Mammary epithelial cell (primary cell): ENCODE measurements at regions not wholly inside any gene's neighbourhood (a gene's known extent, or its start where the extent isn't known, plus 50 kb on each side); places are given as distances from the start of the nearest gene placed in this dataset.

Source experiments
- EZH2 ChIP-seq: IDR thresholded peaks from 2 replicates; pipeline ENCODE4 v1.6.1; 2012; ENCODE audit warnings: low read length, inconsistent platforms, borderline replicate concordance
- TF ChIP-seq, protein P1 (sequence below), 2 donors: IDR thresholded peaks in 1 of 2; conservative IDR thresholded peaks in 1 of 2; 2 replicates each; pipeline ENCODE4 v1.5.1; 2011 to 2012; ENCODE audit warnings: inconsistent platforms in 2 of 2, low read length in 2 of 2, mild to moderate bottlenecking in 2 of 2, control low read depth in 1 of 2, low read depth in 1 of 2; ENCODE audit not compliant: insufficient read depth in 1 of 2; ENCODE audit errors: extremely low read depth in 1 of 2

DNA sequence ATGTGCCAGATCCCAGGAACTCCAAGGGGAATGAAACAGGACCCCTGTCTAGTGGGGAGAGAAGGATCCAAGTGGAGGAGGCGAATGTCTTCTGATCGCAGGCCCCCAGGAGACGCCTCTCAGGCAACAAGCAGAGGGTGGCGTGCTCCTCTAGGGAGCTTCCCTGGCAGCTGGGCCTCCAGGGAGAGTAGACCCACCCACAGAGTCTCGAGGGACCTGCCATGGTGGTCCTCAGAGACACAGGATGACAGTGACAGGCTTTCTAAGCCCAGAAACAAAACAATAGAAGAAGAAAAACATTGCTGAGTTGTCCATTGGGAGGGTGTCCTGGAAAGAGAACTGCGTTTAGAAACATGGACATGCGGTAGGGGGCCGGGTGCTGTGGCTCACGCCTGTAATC lies 140.6 kb upstream of the MAP1LC3B2 start:
- TF ChIP-seq EZH2, result no peak
- TF ChIP-seq, protein P1, sequence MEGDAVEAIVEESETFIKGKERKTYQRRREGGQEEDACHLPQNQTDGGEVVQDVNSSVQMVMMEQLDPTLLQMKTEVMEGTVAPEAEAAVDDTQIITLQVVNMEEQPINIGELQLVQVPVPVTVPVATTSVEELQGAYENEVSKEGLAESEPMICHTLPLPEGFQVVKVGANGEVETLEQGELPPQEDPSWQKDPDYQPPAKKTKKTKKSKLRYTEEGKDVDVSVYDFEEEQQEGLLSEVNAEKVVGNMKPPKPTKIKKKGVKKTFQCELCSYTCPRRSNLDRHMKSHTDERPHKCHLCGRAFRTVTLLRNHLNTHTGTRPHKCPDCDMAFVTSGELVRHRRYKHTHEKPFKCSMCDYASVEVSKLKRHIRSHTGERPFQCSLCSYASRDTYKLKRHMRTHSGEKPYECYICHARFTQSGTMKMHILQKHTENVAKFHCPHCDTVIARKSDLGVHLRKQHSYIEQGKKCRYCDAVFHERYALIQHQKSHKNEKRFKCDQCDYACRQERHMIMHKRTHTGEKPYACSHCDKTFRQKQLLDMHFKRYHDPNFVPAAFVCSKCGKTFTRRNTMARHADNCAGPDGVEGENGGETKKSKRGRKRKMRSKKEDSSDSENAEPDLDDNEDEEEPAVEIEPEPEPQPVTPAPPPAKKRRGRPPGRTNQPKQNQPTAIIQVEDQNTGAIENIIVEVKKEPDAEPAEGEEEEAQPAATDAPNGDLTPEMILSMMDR (conservative IDR thresholded peaks at IDR 0.05 in 1 of 2, IDR thresholded peaks at IDR 0.05 in 1 of 2; ENCODE audit: extremely low read depth in 1 of 2, insufficient read depth in 1 of 2, low read depth in 1 of 2, low read length in 2 of 2), result no peak
